Suppressor macrophage (primary cell): ENCODE measurements at regions not wholly inside any gene's neighbourhood (a gene's known extent, or its start where the extent isn't known, plus 50 kb on each side); places are given as distances from the start of the nearest gene placed in this dataset.
"Not testable (repeated sequence)": the region's sequence is repeated elsewhere in the genome, so short reads cannot be mapped to it uniquely, and the experiment has no call there.

ENCODE experiments used
- DNase-seq, 4 experiments: peaks; one replicate each; pipeline ENCODE4 v3.0.0-alpha.2; 2020 to 2022

DNA sequence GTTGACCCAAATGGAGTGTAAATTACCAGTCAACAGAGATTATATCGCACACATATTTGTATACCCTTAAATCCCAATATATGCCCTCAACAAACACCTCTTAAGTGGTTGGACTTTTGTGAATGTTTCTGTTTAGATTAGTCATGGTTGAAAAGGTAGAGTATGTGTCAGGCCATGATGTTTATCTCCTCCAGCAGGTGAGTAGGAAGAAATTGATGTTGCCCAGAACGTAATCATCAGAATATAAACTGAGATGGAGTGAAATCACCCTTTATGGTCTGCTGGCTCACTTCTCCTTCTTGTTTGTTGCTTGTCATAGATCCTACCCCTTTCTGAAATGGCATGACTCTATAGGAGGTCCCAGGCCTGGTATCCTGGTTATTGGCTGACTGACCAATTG is 431.8 kb downstream of the ETS1 start:
- DNase-seq = no peak

GRCh38 chr11:128153697-128154048 is 433.7 kb downstream of the ETS1 start:
- no peak for DNase-seq

DNA sequence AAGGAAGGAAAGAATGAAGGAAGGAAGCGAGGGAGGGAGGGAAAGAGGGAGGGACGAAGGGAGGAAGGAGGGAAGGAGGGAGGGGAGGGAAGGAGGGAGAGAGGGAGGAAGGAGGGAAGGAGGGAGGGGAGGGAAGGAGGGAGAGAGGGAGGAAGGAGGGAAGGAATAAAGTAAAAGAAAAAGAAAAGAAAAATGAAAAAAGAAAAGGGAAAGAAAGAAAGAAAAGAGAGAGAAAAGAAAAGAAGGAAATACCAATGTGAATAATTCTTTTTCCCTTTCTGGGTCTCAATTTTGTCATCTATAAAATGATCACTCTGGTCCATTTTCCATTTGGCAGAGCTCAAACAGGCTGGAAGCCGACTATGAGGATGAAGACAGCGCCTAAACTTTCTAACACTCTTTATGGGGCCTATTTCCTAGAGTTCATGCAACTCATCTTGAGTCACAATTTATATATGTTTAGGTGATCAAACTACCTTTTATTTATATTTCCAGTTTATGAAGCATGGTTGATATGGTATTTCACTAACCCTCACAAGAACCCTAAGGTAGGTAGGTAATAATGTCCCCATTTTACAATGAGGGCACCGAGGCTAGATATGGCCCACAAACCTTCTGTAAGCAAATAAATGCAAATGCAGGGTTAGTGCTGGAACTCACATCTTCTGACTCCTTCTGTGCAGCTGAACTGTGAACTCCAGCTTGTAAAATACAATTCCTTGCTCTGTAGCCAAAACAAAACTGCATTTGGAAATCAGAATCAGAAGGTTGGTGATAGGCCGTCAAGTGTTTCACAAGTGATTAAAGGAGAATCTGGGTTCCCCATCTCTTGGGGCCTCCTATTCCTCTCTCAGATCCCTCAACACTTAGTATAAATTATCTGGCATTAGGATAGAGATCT is 434.3 kb downstream of the ETS1 start:
- no peak for DNase-seq

- DNase-seq = no peak
These were observed 435.6 kb downstream of the ETS1 start for GRCh38 chr11:128151780-128152179.

DNA sequence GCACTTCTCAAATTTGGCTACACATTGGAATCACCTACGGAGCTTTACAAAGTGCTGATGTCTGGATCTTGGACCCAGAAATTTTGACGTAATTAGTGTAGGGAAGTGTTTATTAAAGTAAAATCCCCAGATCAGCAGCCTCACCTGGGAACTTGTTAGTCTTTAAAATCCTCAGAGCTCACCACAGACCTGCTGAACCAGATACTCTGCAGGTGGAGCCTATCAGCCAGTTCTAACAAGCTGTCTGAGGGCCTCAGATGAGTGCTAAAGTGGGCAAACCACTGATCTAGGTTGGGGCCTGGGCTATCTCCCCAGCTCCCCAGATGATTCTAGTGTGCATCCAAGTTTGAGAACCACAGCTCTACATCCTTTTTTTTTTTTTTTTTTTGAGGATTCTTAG is 436.0 kb downstream of the ETS1 start:
- DNase-seq = no peak

DNA sequence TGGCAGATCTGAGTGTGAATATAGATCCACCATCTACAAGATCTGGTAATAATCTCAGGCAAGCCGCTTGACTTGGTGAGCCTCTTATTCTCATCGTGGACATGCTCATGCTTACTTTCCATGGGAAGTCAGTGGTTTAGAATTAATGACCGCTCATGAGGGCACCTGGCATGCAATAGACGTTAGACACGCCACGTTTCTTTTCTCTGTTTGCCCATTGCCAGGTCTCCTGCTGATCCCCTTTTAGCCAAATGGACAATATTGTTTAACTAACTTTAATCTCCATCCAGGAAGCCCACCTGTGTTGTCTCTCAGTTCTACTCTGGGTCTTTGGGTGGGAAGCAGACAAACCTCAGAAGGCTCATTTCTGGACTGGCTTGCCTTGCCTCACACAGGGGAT is 439.1 kb downstream of the ETS1 start:
- DNase-seq = no peak

GRCh38 chr11:128146926-128147605 is 440.3 kb downstream of the ETS1 start:
- no peak for DNase-seq

DNA sequence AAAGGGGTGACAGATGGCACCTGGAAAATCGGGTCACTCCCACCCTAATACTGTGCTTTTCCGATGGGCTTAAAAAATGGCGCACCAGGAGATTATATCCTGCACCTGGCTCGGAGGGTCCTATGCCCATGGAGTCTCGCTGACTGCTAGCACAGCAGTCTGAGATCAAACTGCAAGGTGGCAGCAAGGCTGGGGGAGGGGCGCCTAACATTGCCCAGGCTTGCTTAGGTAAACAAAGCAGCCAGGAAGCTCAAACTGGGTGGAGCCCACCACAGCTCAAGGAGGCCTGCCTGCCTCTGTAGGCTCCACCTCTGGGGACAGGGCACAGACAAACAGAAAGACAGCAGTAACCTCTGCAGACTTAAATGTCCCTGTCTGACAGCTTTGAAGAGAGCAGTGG is 447.1 kb downstream of the ETS1 start:
- DNase-seq = not testable (repeated sequence)

- DNase-seq = no peak
These were observed 451.9 kb downstream of the ETS1 start for GRCh38 chr11:128135451-128135850.

- DNase-seq = no peak
These were observed 453.9 kb downstream of the ETS1 start for GRCh38 chr11:128133501-128133900.

GRCh38 chr11:128130052-128130451 is 457.3 kb downstream of the ETS1 start:
- DNase-seq = no peak

DNA sequence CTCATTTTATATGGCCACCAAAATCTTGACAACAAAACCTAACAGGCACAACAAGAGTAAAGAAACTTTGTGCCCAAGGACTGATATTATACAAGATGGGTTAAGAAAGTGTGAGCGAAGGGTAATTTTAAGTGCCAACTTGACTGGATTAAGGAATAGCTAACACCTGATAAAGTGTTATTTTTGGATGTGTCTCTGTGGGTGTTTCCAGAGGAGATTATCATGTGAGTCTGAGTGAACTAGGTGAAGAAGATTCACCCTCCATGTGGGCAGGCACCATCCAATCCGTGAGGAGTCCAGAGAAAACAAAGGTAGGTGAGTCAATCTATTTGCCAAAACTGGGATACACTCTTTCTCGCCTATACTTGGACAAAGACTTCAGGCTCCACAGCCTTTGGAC is 461.6 kb downstream of the ETS1 start:
- no peak for DNase-seq

DNA sequence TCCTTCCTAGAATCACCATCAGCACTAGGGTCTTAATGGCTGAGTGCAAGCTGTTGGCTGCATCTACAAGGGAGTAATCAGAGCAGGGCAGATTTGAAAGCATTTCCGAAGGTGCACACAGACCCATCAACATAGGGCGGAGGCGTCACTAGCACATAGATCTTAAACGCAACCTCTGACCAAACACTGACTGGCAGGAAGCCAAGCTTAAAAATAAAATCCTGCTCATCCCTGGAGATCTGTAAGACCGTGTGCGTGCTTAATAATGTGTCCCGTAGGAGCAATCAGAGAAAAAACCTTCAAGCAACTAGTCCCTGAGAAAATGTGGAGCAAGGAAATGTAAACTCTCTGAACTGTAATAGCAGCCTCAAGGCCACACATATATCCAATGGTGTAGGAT is 470.5 kb downstream of the ETS1 start:
- no peak for DNase-seq

GRCh38 chr11:128116447-128116846 is 470.9 kb downstream of the ETS1 start:
- peak in 2 of 4 experiments; percentile 6 to 11 for DNase-seq

- no peak for DNase-seq
These were observed 481.4 kb downstream of the ETS1 start for GRCh38 chr11:128105950-128106349.

DNA sequence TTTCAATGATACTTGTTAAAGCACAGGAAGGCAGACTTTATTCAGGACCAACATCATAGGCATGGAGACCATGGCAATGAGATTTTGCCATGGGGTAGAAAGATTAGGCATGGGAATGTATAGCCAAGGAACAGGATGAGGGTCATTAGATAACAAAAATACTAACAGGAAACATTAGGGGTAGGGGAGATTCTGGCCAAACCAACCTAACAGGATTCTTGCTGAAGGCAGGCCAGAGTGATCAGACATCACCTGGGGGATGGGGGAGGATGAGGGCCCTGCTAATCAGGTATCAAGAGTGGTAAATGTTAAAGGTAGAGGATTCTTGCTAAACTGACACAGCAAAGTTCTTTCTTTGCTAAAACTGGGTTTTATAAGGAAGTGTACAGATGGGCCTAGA is 481.8 kb downstream of the ETS1 start:
- DNase-seq = no peak

DNA sequence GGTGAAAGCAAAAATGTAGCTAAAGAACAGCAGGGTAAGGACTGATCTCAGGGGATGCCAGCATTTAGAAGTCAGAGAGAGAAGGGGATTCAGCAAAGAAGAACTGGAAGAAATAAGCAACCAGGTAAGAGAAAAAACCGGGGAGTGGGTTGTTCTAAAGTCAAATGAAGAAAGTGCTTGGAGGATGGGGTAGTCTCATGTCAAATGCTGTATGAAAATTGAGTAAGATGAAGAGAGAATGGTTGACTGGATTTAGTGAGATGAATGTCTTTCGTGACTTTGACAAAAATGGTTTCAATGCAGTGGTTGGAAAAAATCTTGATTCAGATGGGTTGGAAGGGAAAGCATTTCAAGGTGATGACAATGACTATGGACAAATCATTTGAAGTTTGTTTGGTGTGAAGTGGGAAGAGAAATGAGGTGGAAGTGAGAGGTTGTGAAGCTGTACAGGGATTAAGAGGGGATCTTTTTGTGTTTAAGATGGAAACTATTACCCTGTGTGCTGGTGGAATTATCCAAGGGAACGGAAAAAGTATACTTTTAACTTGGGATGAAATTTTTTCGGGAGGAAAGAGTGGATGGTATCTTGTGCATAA is 484.0 kb downstream of the ETS1 start:
- no peak for DNase-seq

- peak; percentile 4 to 60 (median 40) for DNase-seq
These were observed 488.6 kb downstream of the ETS1 start for GRCh38 chr11:128098781-128099180.

DNA sequence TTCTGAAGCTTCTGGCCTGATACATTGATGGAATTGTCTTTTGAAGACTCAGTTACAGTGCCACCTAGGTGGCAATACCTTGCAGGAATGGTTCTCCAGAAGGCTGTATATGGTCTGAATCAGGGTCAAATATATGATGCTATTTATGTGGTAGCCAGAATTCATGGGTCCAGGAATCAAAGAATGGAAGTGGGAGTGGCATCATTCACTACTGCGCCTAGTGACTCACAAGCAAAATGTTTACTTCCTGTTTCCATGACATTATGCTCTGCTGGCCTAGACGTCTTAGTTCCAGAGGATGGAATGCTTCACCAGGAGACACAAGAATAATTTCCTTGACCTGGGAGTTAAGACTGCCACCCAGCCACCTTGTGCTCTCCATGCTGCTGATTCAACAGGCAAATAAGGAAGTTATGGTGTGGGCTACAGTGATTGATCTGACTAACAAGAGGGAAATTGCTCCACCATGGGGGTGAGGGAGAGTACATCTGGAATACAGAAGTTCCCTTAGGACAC is 491.8 kb downstream of the ETS1 start:
- DNase-seq = peak; percentile 26 to 72 (median 50)

DNA sequence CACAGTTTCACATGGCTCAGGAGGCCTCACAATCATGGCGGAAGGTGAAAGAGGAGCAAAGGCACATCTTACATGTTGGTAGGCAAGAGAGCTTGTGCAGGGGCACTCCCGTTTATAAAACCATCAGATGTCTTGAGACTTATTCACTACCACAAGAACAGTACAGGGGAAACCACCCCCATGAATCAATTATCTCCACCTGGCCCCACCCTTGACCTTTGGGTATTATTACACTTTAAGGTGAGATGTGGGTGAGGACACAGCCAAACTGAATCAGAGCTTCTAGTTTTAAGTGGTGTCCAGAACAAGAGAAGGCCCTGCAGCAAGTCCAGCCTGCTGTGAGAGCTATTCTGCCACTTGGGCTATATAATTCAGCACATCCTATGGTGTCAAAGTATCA is 493.7 kb downstream of the ETS1 start:
- DNase-seq = no peak

GRCh38 chr11:128089962-128090361 is 497.4 kb downstream of the ETS1 start:
- no peak for DNase-seq

GRCh38 chr11:128086794-128087193 is 500.6 kb downstream of the ETS1 start:
- DNase-seq = no peak

DNA sequence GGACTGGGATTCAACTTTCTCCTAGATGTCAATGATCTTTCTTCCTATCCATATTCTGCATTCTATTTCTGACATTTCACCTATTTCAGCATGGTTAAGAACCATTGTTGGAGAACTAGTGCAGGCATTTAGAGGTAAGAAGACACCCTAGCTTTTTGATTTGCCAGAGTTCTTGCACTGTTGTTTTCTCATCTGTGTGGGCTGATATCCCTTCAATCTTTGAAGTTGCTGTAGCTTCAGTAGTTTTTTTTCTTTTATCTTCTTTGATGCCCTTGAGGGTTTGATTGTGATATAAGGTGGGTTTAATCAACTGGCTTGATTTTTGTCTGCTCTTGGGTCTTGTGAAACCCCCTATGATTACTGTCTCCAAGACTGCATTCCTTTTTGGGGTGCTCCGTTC is 502.1 kb downstream of the ETS1 start:
- no peak for DNase-seq

- DNase-seq = no peak
These were observed 504.8 kb downstream of the ETS1 start for GRCh38 chr11:128082574-128082973.
